A549 (cell line): ENCODE measurements at regions not wholly inside any gene's neighbourhood (a gene's known extent, or its start where the extent isn't known, plus 50 kb on each side); places are given as distances from the start of the nearest gene placed in this dataset.

ENCODE experiments used
- EP300 ChIP-seq, 2 experiments: fragments of >200 bp; sonication (Bioruptor Twin); formaldehyde crosslinking; IDR thresholded peaks; 2 replicates in 1 of 2; 3 replicates in 1 of 2; pipeline ENCODE4 v1.6.1; 2016 to 2017
- GATA3 ChIP-seq: IDR thresholded peaks from 2 replicates; pipeline ENCODE4 v1.6.1; 2012; ENCODE audit warnings: borderline replicate concordance
- HOXA7 ChIP-seq: fragments of 250-450 bp; sonication (Bioruptor Pico); IDR thresholded peaks from 2 replicates; pipeline ENCODE4 v1.5.0; 2020; ENCODE audit warnings: mild to moderate bottlenecking, moderate library complexity
- POLR2A ChIP-seq: IDR thresholded peaks from 2 replicates; pipeline ENCODE4 v1.6.1; 2012; ENCODE audit warnings: mild to moderate bottlenecking, low read length
- TF ChIP-seq, protein P1 (sequence below): fragments of >200 bp; sonication (Bioruptor Twin); formaldehyde crosslinking; IDR thresholded peaks from 3 replicates; pipeline ENCODE4 v1.5.1; 2016
- TF ChIP-seq, protein P2 (sequence below): fragments of 200-600 bp; sonication (generic); IDR thresholded peaks from 2 replicates; pipeline ENCODE4 v1.6.1; 2016; ENCODE audit warnings: antibody characterized with exemption, mild to moderate bottlenecking, moderate library complexity

DNA sequence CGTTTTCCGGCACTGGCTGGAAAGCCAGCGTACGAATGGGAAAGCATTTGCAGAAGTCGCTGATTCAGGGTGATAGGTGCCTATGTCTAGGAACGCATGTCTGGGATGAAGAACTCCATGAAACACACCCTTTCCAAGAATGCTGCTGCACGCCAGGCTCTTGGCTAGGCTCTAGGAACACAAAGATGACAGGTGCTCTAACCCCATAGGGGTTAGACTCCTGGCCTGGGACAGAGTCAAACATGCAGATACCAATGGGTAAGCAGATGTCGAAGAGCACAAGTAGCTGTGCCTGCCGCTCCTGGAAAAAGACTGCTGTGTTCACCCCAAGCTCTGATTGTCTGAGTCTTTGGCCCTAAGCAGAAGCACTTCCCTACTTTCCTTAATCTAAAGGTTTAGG, 180.9 kb upstream of the UBE3A start:
- TF ChIP-seq GATA3 (no peak), POLR2A (no peak), EP300 (IDR thresholded peaks at IDR 0.05) (no peak), HOXA7 (CRISPR knock-in tag) (no peak)
- TF ChIP-seq, protein P1, sequence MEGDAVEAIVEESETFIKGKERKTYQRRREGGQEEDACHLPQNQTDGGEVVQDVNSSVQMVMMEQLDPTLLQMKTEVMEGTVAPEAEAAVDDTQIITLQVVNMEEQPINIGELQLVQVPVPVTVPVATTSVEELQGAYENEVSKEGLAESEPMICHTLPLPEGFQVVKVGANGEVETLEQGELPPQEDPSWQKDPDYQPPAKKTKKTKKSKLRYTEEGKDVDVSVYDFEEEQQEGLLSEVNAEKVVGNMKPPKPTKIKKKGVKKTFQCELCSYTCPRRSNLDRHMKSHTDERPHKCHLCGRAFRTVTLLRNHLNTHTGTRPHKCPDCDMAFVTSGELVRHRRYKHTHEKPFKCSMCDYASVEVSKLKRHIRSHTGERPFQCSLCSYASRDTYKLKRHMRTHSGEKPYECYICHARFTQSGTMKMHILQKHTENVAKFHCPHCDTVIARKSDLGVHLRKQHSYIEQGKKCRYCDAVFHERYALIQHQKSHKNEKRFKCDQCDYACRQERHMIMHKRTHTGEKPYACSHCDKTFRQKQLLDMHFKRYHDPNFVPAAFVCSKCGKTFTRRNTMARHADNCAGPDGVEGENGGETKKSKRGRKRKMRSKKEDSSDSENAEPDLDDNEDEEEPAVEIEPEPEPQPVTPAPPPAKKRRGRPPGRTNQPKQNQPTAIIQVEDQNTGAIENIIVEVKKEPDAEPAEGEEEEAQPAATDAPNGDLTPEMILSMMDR: no peak
- TF ChIP-seq, protein P2, sequence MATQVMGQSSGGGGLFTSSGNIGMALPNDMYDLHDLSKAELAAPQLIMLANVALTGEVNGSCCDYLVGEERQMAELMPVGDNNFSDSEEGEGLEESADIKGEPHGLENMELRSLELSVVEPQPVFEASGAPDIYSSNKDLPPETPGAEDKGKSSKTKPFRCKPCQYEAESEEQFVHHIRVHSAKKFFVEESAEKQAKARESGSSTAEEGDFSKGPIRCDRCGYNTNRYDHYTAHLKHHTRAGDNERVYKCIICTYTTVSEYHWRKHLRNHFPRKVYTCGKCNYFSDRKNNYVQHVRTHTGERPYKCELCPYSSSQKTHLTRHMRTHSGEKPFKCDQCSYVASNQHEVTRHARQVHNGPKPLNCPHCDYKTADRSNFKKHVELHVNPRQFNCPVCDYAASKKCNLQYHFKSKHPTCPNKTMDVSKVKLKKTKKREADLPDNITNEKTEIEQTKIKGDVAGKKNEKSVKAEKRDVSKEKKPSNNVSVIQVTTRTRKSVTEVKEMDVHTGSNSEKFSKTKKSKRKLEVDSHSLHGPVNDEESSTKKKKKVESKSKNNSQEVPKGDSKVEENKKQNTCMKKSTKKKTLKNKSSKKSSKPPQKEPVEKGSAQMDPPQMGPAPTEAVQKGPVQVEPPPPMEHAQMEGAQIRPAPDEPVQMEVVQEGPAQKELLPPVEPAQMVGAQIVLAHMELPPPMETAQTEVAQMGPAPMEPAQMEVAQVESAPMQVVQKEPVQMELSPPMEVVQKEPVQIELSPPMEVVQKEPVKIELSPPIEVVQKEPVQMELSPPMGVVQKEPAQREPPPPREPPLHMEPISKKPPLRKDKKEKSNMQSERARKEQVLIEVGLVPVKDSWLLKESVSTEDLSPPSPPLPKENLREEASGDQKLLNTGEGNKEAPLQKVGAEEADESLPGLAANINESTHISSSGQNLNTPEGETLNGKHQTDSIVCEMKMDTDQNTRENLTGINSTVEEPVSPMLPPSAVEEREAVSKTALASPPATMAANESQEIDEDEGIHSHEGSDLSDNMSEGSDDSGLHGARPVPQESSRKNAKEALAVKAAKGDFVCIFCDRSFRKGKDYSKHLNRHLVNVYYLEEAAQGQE: no peak
